Renal pelvis (tissue), 1 donor: ENCODE measurements at regions not wholly inside any gene's neighbourhood (a gene's known extent, or its start where the extent isn't known, plus 50 kb on each side); places are given as distances from the start of the nearest gene placed in this dataset.
"Not testable (repeated sequence)": the region's sequence is repeated elsewhere in the genome, so short reads cannot be mapped to it uniquely, and the experiment has no call there.

Experiments
- DNase-seq: peaks from one replicate; pipeline ENCODE4 v3.0.0-alpha.2; 2013

DNA sequence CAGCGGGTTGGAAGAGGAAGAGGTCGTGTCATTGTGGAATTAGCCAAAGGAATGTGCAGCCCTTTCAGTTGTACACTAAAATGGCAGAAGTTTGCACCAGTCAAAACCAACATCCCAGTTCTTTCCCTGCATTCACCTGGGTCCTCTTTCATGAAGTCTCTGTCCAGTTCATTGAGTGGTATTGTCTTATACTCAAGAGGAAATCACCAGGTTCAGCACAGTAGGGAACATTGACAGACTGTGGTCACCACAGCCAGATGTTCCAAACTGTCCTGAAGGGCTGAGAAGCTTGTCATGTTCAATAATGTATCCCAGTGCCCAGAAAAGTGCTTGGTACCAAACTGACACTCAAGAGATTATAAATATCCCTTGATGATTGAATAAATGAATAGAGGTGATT, 131.6 kb downstream of the GLUL start:
- DNase-seq, result no peak

GRCh38 chr1:182259229-182259872, 132.2 kb downstream of the GLUL start:
- no peak for DNase-seq

DNA sequence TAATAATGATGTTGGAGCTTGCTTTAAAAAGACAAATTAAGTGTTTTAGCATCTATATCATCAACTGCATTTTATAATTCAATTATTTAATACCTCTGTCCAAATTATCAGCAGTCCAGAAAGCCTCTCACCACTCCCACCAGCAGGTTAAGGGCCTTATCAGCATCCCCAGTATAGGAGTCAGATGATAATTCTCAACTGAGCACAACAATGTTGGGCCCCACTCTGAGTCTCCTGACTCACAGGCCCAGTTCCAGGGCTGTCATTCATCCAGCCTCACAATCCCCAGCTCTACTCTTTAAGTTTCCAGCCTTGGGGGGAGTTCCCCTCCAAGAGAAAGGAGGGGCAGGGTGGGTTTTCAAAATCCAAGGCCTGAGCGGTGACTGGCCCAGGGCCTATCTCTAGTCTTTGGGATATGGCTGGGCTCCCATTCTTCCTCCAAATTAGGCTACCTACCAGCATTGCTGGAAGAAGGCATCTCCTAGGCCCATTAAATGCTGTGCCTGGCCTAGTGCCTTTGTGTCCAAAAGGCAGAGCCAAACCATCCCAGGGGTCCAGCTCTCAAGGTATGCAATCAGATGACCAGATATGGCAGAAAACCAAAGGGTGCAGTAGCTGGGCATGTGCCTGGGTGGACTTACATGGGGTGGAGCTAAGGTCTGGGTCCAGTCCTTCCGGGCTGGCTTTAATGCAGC, 134.1 kb downstream of the GLUL start:
- DNase-seq, result no peak

DNA sequence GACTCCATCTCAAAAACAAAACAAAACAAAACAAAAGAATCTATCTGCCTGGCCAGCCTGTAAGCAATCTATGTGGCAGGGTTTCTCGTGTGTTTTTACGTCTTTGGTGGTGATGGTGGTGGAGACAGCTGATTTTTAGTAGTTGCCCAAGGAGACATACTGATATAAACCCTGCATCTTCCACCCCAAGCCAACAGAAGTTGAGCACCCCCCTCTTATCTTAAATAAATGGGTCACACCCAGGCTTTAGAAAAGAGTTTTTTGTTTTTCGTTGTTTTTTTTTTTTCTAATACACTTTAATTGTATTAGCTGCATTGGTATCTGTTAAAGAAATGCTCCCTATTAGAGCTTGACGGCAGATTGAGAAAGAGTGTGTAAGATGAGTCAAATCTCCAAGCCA, 134.7 kb downstream of the GLUL start:
- no peak for DNase-seq

GRCh38 chr1:182255494-182255893, 136.1 kb downstream of the GLUL start:
- DNase-seq, result no peak

DNA sequence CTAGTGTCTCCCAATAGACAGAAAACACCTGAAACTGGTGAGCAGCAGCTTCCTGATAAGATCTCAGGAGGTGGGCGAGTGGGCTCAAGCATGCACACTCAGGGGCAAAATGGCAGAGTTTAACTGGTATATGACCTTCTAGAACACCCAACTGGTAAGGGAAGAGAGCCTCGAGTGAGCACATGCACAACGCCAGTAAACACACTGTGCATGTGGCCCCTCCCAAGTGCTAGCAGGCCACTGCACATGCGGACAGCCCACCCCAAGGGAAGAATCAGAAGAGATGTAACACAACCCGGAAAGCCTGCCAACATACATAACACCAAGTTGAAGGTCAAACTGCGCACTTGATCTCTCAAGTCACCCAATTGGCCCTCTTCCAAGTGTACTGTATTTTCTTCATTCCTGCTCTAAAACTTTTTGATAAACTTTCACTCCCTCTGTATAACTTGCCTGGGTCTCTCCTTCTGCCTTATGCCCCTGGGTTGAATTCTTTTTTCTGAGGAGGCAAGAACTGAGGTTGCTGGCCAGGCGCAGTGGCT, 138.2 kb downstream of the GLUL start:
- DNase-seq, result no peak

DNA sequence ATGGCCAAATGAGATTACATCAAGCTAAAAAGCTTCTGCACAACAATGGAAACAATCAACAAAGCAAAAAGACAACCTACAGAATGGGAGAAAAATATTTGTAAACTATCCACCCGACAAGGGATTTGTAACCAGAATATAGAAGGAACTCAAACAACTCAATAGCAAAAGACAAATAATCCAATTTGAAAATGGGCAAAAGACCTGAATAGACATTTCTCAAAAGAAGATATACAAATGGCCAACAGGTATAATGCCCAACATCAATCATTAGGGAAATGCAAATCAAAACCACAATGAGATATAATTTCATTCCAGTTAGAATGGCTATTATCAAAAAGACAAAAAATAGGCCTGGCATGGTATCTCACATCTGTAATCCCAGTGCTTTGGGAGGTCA, 140.0 kb downstream of the GLUL start:
- DNase-seq, result no peak

- no peak for DNase-seq
Measured at GRCh38 chr1:182249201-182249676, 142.4 kb downstream of the GLUL start.

- DNase-seq, result no peak
Measured at GRCh38 chr1:182248721-182249120, 142.9 kb downstream of the GLUL start.

GRCh38 chr1:182247813-182248212, 143.8 kb downstream of the GLUL start:
- not testable (repeated sequence) for DNase-seq

DNA sequence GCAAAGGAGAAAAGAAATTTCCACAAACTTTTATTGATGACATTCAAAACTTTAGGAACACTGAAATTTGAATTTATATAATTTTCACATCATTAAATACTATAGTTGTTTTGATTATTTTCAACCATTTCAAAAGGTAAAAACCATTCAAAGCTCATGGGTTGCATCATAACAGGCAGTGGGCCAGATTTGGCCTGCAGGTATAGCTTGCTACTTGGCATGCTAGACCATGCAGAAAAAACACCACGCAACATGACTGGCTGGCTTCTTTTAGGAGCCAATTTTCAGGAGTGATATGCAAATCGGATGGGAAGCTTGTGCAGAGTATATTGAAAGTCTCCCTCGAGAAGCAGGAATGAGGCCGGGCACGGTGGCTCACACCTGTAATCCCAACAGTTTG, 144.8 kb downstream of the GLUL start:
- DNase-seq, result no peak

DNA sequence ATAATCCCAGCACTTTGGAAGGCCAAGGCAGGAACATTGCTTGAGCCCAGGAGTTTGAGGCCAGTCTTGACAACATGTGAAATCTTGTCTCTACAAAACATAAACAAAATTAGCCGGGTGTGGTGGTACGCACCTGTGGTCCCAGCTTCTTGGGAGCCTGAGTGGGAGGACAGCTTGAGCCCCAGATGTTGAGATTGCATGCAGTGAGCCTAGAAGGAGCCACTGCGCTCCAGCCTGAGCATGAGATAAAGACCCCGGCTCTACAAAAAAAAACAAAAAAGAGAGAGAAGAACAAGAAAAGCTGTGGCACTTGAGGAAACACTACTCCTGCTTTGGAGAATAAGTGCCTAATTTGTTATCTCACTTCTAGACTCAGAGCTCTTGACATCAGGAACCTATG, 146.6 kb downstream of the GLUL start:
- no peak for DNase-seq

- DNase-seq, result no peak
Measured at GRCh38 chr1:182244451-182244850, 147.1 kb downstream of the GLUL start.

GRCh38 chr1:182242641-182243040, 148.9 kb downstream of the GLUL start:
- no peak for DNase-seq

DNA sequence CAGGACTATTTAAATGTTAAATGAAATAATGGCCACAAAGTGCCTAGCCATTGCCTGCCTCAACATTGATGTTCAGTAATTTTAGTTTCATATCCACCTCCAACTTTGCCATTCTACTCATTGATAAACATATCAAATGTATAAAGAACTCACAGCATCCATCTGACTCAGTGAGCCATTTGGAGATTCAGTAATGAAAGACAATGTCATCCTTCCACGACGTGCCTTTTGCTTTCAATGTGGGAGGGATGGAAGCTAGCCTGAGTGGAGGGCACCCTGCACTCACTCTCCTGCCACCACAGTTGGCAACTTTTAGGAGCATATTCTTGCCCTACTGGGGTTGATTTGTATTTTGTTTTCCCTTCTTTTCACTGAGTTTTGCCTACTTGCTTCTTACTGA, 151.5 kb downstream of the GLUL start:
- DNase-seq, result no peak

- DNase-seq, result no peak
Measured at GRCh38 chr1:182238421-182238820, 153.2 kb downstream of the GLUL start.

DNA sequence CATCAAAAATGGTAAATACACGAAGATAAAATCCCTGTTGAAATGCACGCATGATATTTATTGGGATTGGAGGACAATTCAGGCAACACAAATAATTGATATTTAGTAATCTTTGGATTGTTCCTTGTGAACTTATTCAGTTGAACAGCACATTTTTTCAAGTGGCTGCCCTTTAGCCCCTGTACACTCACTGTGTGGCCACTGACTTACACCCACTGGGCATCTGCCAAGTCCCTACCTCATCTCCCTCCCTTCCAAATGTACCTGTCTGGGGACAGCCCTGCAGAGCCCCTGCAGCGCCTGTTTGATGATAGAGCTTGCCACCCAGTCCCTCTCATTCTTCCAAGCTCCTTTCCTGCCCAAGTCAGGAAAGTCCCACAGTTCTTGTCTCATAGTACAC, 154.3 kb downstream of the GLUL start:
- DNase-seq, result no peak

DNA sequence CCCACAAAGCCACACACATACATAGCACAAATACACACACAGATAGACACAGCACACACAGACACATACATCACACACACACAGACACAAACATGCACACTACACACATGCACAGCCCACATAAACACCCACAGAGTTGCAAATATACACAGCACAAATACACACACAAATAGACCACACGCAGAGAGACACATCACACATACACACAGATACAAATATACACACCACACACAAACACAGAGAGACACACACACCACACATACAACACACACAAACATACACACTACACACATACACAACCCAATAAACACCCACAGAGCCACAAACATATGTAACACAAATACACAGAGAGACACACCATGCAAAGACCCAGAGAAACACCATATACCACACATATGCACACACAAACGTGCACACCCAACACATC, 154.9 kb downstream of the GLUL start:
- no peak for DNase-seq

- DNase-seq, result no peak
Measured at GRCh38 chr1:182235952-182236650, 155.5 kb downstream of the GLUL start.

DNA sequence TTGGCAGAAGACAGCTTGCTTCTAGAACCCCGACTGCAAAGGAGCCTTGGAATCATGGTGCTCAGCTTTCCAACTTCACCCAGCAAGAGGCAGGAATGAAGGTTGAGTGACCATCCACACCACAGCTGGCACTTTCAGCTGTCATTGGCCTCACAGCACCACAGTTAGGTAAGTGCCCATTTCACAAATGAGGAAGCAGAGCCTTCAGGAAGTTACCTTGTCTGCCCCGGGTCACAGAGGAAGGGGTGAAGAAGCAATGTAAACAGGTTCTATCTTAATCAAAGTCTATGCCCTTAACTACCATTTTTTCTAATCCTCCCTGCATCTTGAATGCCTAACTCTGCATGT, 156.0 kb downstream of the GLUL start:
- no peak for DNase-seq

GRCh38 chr1:182229921-182230491, 161.6 kb downstream of the GLUL start:
- DNase-seq, result peak; percentile 22

DNA sequence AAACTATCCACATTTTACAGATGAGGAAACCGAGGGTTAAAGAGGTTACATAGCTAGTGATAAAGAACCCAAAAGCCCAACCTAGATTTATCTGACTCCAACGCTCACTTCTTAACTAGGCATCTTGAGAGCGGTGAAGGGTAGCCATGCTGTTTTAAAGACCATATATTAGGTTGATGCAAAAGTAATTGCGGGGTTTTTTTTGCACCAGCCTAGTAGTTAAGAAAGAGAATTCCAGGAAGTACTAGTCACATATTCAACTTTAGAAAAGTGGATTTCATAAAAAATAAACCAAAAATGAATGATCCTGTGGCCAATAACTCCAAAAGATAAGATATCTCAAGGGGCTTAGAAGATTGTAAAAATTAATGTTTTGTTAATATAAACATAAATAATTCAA, 162.1 kb downstream of the GLUL start:
- DNase-seq, result no peak
